Thyroid gland (tissue), 4 donors: ENCODE measurements at regions not wholly inside any gene's neighbourhood (a gene's known extent, or its start where the extent isn't known, plus 50 kb on each side); places are given as distances from the start of the nearest gene placed in this dataset.

Experiments used
- POLR2A ChIP-seq, 2 donors: fragments of 450-650 bp; IDR thresholded peaks; one replicate each; pipeline ENCODE4 v1.6.1; 2017; ENCODE audit warnings: antibody characterized with exemption in 2 of 2, mild to moderate bottlenecking in 2 of 2, moderate library complexity in 1 of 2
- TF ChIP-seq, protein P1 (sequence below), 6 experiments: fragments of 200-600 bp in 3 of 6; fragments of 450-650 bp in 3 of 6; sonication (generic) in 3 of 6; IDR thresholded peaks; one replicate each; pipeline ENCODE4 v1.5.1; 2016 to 2019; ENCODE audit warnings: antibody characterized with exemption in 6 of 6, mild to moderate bottlenecking in 2 of 6, inconsistent platforms in 1 of 6, moderate library complexity in 1 of 6

DNA sequence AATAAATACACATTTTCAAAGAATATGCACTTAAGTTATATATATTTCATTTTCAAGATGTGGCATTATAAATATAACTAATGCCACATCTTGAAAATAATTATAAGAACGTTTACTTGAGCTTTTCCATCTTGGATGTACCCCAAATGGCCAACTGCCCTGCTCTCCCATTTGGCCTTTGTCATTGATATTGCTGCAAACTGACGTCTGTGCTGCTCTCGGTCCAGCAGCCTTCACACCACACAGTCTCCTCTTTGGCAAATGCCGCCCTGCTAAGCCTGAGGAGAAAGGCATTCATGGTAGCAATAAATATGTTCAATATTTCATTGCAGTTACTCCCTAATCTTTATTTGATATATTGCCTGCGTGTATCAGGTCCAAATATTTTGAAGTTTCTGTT is 384.6 kb upstream of the ADARB2 start:
- TF ChIP-seq, protein P1, sequence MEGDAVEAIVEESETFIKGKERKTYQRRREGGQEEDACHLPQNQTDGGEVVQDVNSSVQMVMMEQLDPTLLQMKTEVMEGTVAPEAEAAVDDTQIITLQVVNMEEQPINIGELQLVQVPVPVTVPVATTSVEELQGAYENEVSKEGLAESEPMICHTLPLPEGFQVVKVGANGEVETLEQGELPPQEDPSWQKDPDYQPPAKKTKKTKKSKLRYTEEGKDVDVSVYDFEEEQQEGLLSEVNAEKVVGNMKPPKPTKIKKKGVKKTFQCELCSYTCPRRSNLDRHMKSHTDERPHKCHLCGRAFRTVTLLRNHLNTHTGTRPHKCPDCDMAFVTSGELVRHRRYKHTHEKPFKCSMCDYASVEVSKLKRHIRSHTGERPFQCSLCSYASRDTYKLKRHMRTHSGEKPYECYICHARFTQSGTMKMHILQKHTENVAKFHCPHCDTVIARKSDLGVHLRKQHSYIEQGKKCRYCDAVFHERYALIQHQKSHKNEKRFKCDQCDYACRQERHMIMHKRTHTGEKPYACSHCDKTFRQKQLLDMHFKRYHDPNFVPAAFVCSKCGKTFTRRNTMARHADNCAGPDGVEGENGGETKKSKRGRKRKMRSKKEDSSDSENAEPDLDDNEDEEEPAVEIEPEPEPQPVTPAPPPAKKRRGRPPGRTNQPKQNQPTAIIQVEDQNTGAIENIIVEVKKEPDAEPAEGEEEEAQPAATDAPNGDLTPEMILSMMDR (IDR thresholded peaks at IDR 0.05), result no peak
- TF ChIP-seq POLR2A (IDR thresholded peaks at IDR 0.05), result no peak
